PFSK-1 (cell line): ENCODE measurements at regions not wholly inside any gene's neighbourhood (a gene's known extent, or its start where the extent isn't known, plus 50 kb on each side); places are given as distances from the start of the nearest gene placed in this dataset.

Experiments used
- POLR2AphosphoS5 ChIP-seq: IDR thresholded peaks from 2 replicates; pipeline ENCODE4 v1.6.1; 2012; ENCODE audit warnings: low read depth, mild to moderate bottlenecking, control low read depth, low read length, moderate library complexity
- SIN3A ChIP-seq: IDR thresholded peaks from 2 replicates; pipeline ENCODE4 v1.6.1; 2012; ENCODE audit warnings: mild to moderate bottlenecking, low read length, moderate library complexity, borderline replicate concordance; ENCODE audit not compliant: insufficient read depth
- TF ChIP-seq, protein P1 (sequence below), 2 experiments: IDR thresholded peaks; 2 replicates each; pipeline versions ENCODE4 v1.6.1 to v1.8.0; 2011 to 2012; ENCODE audit warnings: low read depth in 2 of 2, low read length in 2 of 2, control low read depth in 1 of 2, inconsistent platforms in 1 of 2, mild to moderate bottlenecking in 1 of 2, moderate library complexity in 1 of 2; ENCODE audit not compliant: insufficient read depth in 1 of 2

DNA sequence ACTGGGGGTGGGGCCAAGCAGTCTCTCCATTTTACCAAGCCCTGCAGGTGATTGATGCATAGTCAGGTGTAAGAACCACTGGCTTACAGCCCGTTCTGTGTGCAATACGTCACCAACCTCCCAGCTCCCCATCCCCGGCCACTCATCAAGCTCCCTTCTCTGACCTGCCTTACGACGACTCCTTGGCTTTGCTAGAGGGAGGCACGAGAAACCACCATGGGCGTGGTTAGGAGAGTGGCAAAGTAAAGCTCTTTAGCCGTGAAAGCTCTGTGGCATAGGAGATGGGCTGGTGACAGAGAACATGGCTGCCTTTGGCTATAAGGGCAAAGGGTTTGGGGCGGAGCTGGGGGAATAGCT, 109.1 kb downstream of the BDH1 start:
- TF ChIP-seq POLR2AphosphoS5 (no peak), SIN3A (no peak)
- TF ChIP-seq, protein P1, sequence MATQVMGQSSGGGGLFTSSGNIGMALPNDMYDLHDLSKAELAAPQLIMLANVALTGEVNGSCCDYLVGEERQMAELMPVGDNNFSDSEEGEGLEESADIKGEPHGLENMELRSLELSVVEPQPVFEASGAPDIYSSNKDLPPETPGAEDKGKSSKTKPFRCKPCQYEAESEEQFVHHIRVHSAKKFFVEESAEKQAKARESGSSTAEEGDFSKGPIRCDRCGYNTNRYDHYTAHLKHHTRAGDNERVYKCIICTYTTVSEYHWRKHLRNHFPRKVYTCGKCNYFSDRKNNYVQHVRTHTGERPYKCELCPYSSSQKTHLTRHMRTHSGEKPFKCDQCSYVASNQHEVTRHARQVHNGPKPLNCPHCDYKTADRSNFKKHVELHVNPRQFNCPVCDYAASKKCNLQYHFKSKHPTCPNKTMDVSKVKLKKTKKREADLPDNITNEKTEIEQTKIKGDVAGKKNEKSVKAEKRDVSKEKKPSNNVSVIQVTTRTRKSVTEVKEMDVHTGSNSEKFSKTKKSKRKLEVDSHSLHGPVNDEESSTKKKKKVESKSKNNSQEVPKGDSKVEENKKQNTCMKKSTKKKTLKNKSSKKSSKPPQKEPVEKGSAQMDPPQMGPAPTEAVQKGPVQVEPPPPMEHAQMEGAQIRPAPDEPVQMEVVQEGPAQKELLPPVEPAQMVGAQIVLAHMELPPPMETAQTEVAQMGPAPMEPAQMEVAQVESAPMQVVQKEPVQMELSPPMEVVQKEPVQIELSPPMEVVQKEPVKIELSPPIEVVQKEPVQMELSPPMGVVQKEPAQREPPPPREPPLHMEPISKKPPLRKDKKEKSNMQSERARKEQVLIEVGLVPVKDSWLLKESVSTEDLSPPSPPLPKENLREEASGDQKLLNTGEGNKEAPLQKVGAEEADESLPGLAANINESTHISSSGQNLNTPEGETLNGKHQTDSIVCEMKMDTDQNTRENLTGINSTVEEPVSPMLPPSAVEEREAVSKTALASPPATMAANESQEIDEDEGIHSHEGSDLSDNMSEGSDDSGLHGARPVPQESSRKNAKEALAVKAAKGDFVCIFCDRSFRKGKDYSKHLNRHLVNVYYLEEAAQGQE (IDR thresholded peaks at IDR 0.05; ENCODE audit: insufficient read depth in 1 of 2, low read depth in 2 of 2, low read length in 2 of 2) = no peak
